ENCODE measurements at regions not wholly inside any gene's neighbourhood (a gene's known extent, or its start where the extent isn't known, plus 50 kb on each side); places are given as distances from the start of the nearest gene placed in this dataset.

DNA sequence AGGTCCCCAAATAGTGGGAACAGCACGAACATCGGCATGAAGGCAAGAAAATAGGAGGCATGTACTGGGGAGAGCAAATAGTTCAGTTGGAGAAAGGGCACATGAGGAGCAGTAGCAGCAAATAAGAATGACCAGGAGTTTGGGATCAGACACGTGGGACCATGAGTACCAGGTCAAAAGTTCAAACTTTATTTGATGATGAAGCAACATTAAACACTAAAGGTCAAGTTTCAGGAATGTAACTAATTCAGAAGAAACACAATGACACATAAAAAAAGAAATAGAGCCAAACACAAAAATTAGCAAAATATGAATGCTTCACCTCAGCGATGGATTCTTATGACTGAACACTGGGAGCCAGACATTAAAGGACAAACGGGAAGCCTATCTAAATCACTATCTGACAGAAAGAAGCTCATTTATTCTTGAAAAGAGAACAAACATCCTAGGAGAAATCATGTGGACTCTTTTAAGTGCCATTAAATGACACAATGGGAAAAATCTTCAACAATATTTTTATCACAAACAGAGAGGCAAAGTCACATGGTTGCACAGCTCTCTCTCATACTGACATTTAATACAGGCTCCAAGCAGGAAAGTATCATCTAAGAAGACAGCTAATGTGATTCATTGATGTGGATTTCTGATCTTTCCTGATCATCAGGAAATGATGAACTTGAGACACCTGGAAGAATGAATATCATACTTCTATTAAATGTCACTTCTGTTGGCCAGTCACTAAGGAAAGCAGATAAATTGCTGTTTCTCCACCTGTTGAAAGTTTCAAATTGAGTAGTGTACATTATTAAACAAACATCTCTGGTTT lies 216.9 kb upstream of the THBS1 start:
- intact Hi-C loops (cut with micrococcal nuclease) = no loop called here

DNA sequence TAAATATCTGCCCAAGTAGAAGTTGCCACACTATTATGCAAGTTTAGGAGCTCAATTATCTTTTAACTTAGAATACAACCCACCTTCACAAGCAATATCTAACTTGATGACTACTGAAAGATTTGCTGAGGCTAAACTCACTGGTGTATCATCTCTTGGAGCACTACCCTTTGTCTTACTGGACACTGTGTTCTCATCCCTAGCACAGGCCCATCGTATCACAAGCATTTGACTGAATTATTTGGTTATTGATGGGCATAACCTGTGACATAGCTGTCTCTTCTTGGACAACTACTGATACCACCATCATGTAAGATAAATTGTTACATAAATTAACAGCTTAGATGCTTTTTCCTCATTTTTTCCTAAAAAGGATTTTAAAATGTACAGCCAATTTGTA lies 216.2 kb upstream of the THBS1 start:
- intact Hi-C loops (cut with micrococcal nuclease) = no loop called here

- intact Hi-C loops (cut with micrococcal nuclease) = no loop called here
Observed at GRCh38 chr15:39365161-39365560, 215.7 kb upstream of the THBS1 start.

DNA sequence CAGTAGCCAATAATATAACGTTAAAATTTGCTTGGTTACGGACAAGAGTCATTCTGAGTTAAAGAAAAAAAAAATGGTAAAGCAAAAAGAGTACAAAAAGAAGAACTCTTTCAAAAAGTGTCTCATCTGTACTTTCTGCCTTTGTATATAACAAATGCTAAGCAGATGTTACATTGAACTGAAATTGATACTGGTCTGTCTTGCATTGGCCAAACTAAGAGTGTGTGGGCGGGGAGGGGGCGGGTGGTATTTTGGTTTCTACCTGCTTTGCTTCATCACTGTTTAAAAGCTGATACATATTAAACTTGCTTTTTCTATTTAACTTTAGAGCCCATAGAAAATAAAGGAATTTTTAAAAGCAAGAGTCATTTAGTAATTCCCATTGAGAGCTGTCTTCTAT lies 215.0 kb upstream of the THBS1 start:
- intact Hi-C loops (cut with micrococcal nuclease) = no loop called here

GRCh38 chr15:39367596-39367995 lies 213.3 kb upstream of the THBS1 start:
- intact Hi-C loops (cut with micrococcal nuclease) = no loop called here

GRCh38 chr15:39369768-39370167 lies 211.1 kb upstream of the THBS1 start:
- intact Hi-C loops (cut with micrococcal nuclease) = no loop called here

DNA sequence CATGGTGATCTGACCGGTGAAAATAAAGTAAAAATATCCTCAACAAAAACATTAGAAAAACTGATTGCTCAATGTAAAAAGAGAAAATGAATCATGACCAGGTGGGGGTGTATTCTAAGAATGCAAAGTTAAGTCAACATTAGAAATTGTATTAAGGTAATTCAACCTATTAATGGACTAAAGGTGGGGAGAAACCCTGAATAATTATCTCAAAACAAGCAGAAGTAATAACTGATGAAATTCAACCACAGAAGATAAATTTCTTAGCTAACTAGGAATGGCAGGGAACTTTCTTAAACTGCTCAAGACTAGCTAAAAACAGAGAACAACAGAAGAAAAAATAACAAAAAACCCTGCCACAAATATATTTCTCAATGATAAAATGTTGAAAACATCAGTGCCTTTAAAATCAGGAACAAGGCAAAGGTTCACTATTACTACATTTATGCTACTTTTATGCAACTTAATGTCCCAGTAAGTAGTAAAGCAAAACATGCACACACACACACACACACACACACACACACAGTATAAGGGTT lies 204.4 kb upstream of the THBS1 start:
- intact Hi-C loops (cut with micrococcal nuclease) = no loop called here

GRCh38 chr15:39381517-39381916 lies 199.4 kb upstream of the THBS1 start:
- intact Hi-C loops (cut with micrococcal nuclease) = no loop called here

DNA sequence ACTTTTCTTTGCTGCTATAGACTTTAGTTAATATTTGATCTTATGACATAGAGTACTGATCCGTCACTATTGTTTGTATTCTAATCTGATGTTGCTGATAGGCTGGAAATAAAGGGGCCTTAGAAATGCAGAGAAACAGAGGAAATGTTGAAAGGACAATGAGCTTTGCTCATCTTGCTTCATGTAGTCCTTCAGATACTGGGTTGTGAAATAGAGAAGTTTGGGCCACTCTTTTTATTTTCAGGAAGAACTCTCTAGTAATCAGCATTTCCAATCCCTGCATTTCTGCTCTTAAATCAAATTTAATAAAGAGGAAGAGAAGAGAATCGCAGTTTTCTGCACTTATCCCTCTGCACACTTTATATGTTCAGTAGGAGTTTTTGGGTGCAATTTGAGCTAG lies 192.8 kb upstream of the THBS1 start:
- intact Hi-C loops (cut with micrococcal nuclease) = no loop called here

GRCh38 chr15:39391230-39391629 lies 189.6 kb upstream of the THBS1 start:
- intact Hi-C loops (cut with micrococcal nuclease) = no loop called here

- intact Hi-C loops (cut with micrococcal nuclease) = no loop called here
Observed at GRCh38 chr15:39392469-39393047, 188.3 kb upstream of the THBS1 start.

- intact Hi-C loops (cut with micrococcal nuclease) = no loop called here
Observed at GRCh38 chr15:39393575-39394335, 187.1 kb upstream of the THBS1 start.

- intact Hi-C loops (cut with micrococcal nuclease) = no loop called here
Observed at GRCh38 chr15:39394496-39394895, 186.4 kb upstream of the THBS1 start.

DNA sequence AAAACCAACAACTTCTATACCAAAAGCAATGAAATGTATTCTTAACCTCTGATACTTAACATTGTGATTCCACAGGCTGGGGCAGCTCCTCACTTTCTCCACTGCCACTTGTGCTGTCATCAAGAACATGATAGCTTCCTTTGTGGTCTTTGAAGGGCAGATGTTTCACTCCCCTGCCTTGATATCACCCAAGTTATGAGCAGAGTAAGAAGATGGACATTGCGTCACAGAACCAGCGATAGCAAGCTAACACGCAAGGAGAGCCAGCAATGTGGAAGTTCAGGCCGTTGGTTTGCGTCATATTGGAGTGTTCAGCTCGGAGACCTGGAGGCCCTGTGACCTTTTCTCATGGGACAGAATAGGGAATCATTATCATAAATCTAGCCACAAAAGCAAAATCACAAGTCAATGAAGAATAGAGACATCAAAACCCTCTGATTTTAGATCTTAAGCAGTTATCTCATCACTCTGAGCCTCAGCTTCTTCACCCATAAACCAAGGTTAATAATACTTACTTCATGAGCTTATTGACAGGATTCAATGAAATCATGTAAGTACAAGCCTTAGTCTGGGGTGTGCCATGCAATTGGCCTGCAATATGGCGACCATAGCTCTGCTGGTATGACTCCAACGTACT lies 183.8 kb upstream of the THBS1 start:
- intact Hi-C loops (cut with micrococcal nuclease) = no loop called here

GRCh38 chr15:39397883-39398282 lies 183.0 kb upstream of the THBS1 start:
- intact Hi-C loops (cut with micrococcal nuclease) = no loop called here

GRCh38 chr15:39399600-39399999 lies 181.3 kb upstream of the THBS1 start:
- intact Hi-C loops (cut with micrococcal nuclease) = no loop called here

- intact Hi-C loops (cut with micrococcal nuclease) = no loop called here
Observed at GRCh38 chr15:39400002-39400401, 180.9 kb upstream of the THBS1 start.

GRCh38 chr15:39400821-39401550 lies 179.9 kb upstream of the THBS1 start:
- intact Hi-C loops (cut with micrococcal nuclease) = no loop called here

DNA sequence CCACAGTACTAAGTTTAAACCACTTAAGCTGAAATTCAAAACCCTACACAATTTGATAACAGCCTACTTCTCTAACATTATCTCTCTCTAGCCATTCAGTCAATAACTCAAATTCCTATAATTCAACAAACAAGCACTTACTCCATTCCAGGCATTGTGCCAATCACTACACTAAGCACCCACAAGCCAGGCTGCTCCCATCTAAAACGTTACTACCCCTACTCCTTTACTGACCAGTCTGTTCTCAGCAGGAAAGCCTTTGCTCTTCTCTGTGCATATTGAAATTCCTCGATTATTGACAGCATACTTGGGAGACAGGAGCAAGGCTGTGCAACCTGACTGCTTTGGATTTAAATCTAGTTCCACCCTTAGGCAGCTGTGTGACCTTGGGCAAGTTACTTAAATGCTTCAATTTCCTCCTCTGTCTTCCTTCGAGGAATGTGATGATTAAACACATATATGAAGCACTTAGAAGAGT lies 177.2 kb upstream of the THBS1 start:
- intact Hi-C loops (cut with micrococcal nuclease) = no loop called here

GRCh38 chr15:39404767-39405181 lies 176.1 kb upstream of the THBS1 start:
- intact Hi-C loops (cut with micrococcal nuclease) = no loop called here

GRCh38 chr15:39406485-39406884 lies 174.4 kb upstream of the THBS1 start:
- intact Hi-C loops (cut with micrococcal nuclease) = no loop called here
